Mesothelial cell of epicardium (in vitro differentiated cells): ENCODE measurements at regions not wholly inside any gene's neighbourhood (a gene's known extent, or its start where the extent isn't known, plus 50 kb on each side); places are given as distances from the start of the nearest gene placed in this dataset.

Experiments
- DNase-seq, 2 experiments: peaks; one replicate each; pipeline ENCODE4 v3.0.0; 2021; ENCODE audit warnings: low spot score in 2 of 2; ENCODE audit not compliant: unreplicated experiment in 2 of 2
- H3K27ac Mint-ChIP-seq: 2 replicates; pipeline ENCODE4 v1.8.0; 2021; ENCODE audit warnings: mixed read lengths
- H3K27me3 Mint-ChIP-seq: 2 replicates; pipeline ENCODE4 v1.8.0; 2021; ENCODE audit warnings: low read depth, mixed read lengths
- H3K36me3 Mint-ChIP-seq: 2 replicates; pipeline ENCODE4 v1.8.0; 2021; ENCODE audit warnings: mixed read lengths
- H3K4me1 Mint-ChIP-seq: 2 replicates; pipeline ENCODE4 v1.8.0; 2021; ENCODE audit warnings: mixed read lengths
- H3K4me3 Mint-ChIP-seq: 2 replicates; pipeline ENCODE4 v1.8.0; 2021; ENCODE audit warnings: mild to moderate bottlenecking, moderate library complexity, mixed read lengths
- H3K9me3 Mint-ChIP-seq: 2 replicates; pipeline ENCODE4 v1.8.0; 2021; ENCODE audit warnings: mixed read lengths
- TF ChIP-seq, protein P1 (sequence below): fragments of 200-600 bp; sonication (generic); IDR thresholded peaks from one replicate; pipeline ENCODE4 v1.5.0; 2021; ENCODE audit warnings: antibody characterized with exemption; ENCODE audit not compliant: unreplicated experiment

- peaks cover 4% of the 10 kb centered on the region for H3K36me3 Mint-ChIP-seq
- TF ChIP-seq, protein P1, sequence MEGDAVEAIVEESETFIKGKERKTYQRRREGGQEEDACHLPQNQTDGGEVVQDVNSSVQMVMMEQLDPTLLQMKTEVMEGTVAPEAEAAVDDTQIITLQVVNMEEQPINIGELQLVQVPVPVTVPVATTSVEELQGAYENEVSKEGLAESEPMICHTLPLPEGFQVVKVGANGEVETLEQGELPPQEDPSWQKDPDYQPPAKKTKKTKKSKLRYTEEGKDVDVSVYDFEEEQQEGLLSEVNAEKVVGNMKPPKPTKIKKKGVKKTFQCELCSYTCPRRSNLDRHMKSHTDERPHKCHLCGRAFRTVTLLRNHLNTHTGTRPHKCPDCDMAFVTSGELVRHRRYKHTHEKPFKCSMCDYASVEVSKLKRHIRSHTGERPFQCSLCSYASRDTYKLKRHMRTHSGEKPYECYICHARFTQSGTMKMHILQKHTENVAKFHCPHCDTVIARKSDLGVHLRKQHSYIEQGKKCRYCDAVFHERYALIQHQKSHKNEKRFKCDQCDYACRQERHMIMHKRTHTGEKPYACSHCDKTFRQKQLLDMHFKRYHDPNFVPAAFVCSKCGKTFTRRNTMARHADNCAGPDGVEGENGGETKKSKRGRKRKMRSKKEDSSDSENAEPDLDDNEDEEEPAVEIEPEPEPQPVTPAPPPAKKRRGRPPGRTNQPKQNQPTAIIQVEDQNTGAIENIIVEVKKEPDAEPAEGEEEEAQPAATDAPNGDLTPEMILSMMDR = no peak
- H3K9me3 Mint-ChIP-seq = peaks cover 15% of the 10 kb centered on the region
- H3K27me3 Mint-ChIP-seq = no peaks in the 10 kb centered on the region
- DNase-seq = no peak
- no peak overlapping the region for H3K27ac Mint-ChIP-seq
- H3K4me3 Mint-ChIP-seq = no peak overlapping the region
- H3K4me1 Mint-ChIP-seq = no peaks in the 10 kb centered on the region
Observed at GRCh38 chr4:90030202-90030601, 97.0 kb upstream of the CCSER1 start.

DNA sequence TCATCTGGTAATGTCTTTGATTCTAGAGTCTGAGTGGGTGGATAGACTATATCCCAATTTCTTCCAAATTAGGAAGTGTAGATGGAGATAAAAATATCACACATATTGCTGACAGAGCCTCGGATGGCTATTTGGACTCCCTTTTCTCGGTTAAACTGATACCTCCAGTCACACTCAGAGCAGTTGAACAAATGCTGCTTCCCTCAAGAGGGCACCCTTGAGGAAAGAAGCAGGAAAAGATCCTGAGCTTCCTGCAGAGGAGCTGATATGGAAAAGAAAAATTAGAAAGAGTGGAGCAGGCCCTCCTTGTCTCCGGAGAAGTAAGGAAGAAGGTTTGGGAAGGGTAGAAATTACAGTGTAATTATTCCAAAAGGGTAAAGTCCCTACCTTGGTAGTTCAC lies 96.2 kb upstream of the CCSER1 start:
- H3K9me3 Mint-ChIP-seq = peaks cover 15% of the 10 kb centered on the region
- H3K27me3 Mint-ChIP-seq = no peaks in the 10 kb centered on the region
- H3K27ac Mint-ChIP-seq = no peak overlapping the region
- H3K4me3 Mint-ChIP-seq = no peak overlapping the region
- H3K4me1 Mint-ChIP-seq = no peaks in the 10 kb centered on the region
- TF ChIP-seq, protein P1 = no peak
- DNase-seq = no peak
- H3K36me3 Mint-ChIP-seq = peaks cover 4% of the 10 kb centered on the region

DNA sequence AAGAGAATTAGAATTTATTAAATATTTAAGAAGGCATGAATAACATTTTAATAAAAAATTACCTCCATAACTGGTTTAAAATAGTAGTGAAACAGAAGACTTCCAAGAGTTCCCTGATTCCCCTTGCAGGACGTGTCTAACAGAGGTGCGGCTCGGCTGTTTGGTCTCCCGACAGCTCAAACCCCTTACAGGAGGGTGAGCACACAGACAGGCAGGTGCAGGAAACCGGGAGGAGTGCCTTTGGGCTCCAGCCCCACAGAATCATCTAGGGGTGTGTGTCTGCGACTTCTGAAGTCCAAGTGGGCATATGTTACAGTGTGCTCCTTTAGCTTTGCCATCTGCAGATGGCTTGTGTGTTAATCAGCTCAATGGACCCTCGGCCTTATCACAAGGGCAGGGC lies 88.1 kb upstream of the CCSER1 start:
- Mint-ChIP-seq H3K27me3 (no peaks in the 10 kb centered on the region), H3K36me3 (peaks cover 4% of the 10 kb centered on the region), H3K9me3 (peaks cover 10% of the 10 kb centered on the region), H3K4me1 (no peaks in the 10 kb centered on the region), H3K4me3 (no peak overlapping the region), H3K27ac (no peak overlapping the region)
- no peak for DNase-seq
- TF ChIP-seq, protein P1 = no peak

DNA sequence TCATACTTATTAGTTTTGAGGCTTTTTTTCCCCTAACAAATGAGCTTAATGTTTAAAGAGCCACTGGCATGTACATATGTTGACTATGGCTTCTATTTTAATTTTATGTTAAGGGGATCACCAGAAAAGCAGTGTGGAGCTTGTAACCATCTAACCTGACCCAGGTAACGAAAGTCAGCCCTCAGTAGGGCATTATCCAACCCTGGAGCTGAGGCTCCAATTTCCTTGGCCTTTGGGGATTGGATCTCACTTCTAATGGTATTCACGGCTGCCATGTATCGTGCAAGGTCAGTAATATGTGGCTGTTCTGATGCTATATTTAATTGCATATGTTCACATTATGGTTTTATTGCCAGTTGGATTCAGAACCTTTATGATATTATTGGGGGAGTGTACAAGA lies 75.2 kb upstream of the CCSER1 start:
- Mint-ChIP-seq H3K27ac (no peak overlapping the region), H3K4me1 (peaks cover under 1% of the 10 kb centered on the region), H3K27me3 (no peaks in the 10 kb centered on the region), H3K36me3 (no peaks in the 10 kb centered on the region), H3K4me3 (no peak overlapping the region), H3K9me3 (no peaks in the 10 kb centered on the region)
- DNase-seq = no peak
- TF ChIP-seq, protein P1 = no peak

DNA sequence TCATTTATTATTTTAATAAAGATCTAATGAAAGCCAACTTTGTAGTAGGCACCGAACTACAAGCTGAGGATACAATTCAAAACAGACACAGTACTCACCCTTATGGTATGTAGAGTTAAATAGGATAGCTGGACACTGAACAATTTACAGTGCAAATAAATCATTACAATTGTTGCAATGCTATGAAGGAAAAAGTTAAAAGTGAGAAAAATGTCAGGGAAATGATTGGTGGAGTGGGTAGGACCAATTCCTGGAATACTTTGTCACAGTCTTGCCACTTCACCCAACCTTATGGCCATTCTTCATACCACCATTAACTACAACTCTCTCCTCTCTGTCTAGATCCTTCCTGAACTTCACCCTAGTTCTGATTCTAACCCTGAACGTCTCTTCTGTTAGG lies 70.1 kb upstream of the CCSER1 start:
- no peak overlapping the region for H3K4me3 Mint-ChIP-seq
- H3K4me1 Mint-ChIP-seq = peaks cover 9% of the 10 kb centered on the region
- no peaks in the 10 kb centered on the region for H3K9me3 Mint-ChIP-seq
- TF ChIP-seq, protein P1 = no peak
- DNase-seq = no peak
- H3K27ac Mint-ChIP-seq = no peak overlapping the region
- H3K36me3 Mint-ChIP-seq = no peaks in the 10 kb centered on the region
- H3K27me3 Mint-ChIP-seq = no peaks in the 10 kb centered on the region

DNA sequence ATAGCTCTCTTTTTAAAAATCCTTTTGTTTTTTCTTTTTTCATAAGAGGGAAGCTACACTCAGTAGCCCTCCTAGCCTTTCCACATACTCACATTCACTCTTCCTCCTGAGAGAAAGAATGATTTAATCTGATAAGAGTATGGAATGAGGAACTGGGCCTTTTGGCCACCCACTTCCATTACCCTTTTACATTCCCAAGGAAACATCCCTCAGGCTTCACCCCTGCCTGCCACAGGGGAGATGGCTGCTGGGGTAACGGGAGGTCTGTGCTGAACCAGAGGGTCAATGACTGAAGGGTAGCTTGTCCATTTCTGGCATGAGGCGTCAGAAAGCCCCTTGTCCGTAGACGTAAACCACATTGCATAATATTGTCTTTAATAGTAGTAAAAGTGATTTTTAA lies 67.2 kb upstream of the CCSER1 start:
- no peak for DNase-seq
- no peaks in the 10 kb centered on the region for H3K9me3 Mint-ChIP-seq
- H3K27me3 Mint-ChIP-seq = no peaks in the 10 kb centered on the region
- no peaks in the 10 kb centered on the region for H3K36me3 Mint-ChIP-seq
- no peak overlapping the region for H3K4me3 Mint-ChIP-seq
- no peak overlapping the region for H3K27ac Mint-ChIP-seq
- TF ChIP-seq, protein P1 = no peak
- peaks cover 9% of the 10 kb centered on the region for H3K4me1 Mint-ChIP-seq
